ENCODE measurements at regions not wholly inside any gene's neighbourhood (a gene's known extent, or its start where the extent isn't known, plus 50 kb on each side); places are given as distances from the start of the nearest gene placed in this dataset.

DNA sequence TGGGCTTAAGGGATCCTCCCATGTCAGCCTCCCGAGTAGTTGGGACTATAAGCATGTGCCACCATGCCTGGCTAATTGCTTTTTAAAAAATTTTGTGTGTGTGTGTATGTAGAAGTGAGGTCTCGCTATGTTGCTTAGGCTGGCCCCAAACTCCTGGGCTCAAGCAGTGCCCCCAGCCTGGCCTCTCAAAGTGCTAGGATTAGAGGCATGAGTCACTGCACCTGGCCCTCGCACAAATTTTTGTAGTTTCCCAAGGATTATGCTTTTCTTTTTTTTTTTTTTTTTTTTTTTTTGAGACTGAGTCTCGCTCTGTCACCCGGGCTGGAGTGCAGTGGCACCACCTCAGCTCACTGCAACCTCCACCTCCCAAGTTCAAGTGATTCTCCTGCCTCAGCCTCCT is 144.4 kb upstream of the HNRNPU start:
- no peak for TF ChIP-seq EZH2 (IDR thresholded peaks at IDR 0.05; ENCODE audit: borderline replicate concordance, low read depth, low read length, severe bottlenecking)
- TF ChIP-seq, protein P1, sequence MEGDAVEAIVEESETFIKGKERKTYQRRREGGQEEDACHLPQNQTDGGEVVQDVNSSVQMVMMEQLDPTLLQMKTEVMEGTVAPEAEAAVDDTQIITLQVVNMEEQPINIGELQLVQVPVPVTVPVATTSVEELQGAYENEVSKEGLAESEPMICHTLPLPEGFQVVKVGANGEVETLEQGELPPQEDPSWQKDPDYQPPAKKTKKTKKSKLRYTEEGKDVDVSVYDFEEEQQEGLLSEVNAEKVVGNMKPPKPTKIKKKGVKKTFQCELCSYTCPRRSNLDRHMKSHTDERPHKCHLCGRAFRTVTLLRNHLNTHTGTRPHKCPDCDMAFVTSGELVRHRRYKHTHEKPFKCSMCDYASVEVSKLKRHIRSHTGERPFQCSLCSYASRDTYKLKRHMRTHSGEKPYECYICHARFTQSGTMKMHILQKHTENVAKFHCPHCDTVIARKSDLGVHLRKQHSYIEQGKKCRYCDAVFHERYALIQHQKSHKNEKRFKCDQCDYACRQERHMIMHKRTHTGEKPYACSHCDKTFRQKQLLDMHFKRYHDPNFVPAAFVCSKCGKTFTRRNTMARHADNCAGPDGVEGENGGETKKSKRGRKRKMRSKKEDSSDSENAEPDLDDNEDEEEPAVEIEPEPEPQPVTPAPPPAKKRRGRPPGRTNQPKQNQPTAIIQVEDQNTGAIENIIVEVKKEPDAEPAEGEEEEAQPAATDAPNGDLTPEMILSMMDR (IDR thresholded peaks at IDR 0.05; ENCODE audit: extremely low read depth in 1 of 2, insufficient read depth in 1 of 2, low read depth in 1 of 2, low read length in 2 of 2): no peak
- TF ChIP-seq POLR2AphosphoS5 (IDR thresholded peaks at IDR 0.05; ENCODE audit: insufficient read depth, low read depth, low read length): no peak
- no peak for TF ChIP-seq POLR2A (IDR thresholded peaks at IDR 0.05; ENCODE audit: low read depth, low read length)
- no peak for TF ChIP-seq MYC (IDR thresholded peaks at IDR 0.05; ENCODE audit: low read depth, low read length)
- no peak for TF ChIP-seq FOS (IDR thresholded peaks at IDR 0.05; ENCODE audit: borderline replicate concordance, insufficient read depth, low read length)
- no peak for TF ChIP-seq JUN (IDR thresholded peaks at IDR 0.05; ENCODE audit: borderline replicate concordance, insufficient read depth, insufficient read length, low read depth)
- no peak for TF ChIP-seq GATA2 (IDR thresholded peaks at IDR 0.05; ENCODE audit: insufficient read depth, insufficient read length, low read depth, low read length)
- TF ChIP-seq, protein P2, sequence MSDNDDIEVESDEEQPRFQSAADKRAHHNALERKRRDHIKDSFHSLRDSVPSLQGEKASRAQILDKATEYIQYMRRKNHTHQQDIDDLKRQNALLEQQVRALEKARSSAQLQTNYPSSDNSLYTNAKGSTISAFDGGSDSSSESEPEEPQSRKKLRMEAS (IDR thresholded peaks at IDR 0.05; ENCODE audit: insufficient read depth, insufficient read length): no peak
